ENCODE measurements at regions not wholly inside any gene's neighbourhood (a gene's known extent, or its start where the extent isn't known, plus 50 kb on each side); places are given as distances from the start of the nearest gene placed in this dataset.

DNA sequence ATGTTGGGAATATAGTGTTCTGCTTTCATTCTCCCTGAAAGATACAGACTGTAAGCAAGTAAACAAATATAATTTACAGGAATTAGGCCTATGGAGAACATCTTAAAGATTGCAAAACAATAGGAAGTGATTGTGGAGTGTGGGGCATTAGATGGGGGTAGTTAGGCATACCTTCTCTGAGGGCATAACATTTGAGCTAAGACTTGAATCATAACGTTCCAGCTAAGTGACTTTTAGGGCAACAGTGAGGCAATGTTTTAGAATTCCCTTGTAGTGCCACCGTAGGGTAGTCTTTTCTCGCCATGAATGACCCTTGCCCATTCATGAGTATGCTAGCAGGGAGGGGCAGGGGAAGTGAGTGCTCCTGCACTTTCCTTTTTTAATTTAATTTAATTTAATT, 173.3 kb downstream of the SPATA31D1 start:
- DNase-seq, result no peak

DNA sequence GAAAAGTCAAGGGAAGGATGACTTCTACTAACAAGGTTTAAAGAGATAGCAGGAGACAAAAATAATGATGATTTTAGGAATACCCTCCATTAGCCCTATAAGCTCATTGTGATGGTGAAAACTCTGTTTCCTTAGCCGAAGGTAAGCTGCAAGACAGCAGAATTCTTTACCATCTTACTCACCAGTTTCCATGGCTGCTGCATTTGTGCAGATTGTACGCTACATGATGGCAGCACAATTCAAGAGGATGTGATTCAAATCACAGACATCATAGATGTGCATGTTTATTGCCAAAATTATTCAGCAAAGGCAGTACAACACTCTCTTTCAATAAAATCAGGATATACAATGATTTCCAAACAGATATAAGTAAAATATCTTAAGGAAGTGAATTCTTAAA, 175.6 kb downstream of the SPATA31D1 start:
- no peak for DNase-seq

GRCh38 chr9:82167296-82167695, 178.7 kb downstream of the SPATA31D1 start:
- DNase-seq, result no peak

DNA sequence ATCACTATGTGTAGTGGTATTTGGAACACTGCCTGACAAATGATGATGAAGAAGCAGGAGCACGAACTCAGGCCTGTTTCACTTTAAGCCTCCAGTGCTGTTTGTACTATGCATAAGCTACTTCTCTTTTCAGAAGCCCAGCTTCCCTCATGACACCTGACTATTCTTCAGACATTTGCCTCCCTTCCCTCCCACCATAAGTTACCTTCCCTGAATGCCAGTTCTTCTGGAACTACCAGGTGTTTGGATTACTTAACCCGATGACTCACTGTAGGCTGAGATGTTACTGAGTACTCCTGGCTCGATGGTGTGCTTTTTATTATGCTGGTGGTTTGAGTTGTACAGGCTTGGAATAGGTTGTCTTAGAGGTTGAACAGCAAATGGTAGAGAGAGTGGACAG, 180.0 kb downstream of the SPATA31D1 start:
- no peak for DNase-seq

DNA sequence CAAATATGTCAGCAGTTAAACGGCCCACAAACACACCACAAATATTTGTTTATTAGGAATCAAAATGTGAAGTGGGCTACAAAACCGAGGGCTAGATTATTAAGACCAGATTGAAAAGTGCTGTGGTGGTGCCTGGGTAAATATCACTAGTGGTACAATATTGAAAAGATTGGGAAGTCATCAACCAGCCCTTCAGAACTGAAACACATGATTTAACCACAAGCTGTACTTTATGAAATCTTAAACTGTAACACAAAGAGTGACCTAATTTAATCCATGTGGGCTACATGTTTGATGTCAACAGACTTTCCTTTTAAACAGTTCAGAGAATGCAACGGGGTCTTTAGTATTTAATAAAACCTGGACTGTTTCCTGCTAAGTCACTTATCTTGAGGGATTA, 182.3 kb downstream of the SPATA31D1 start:
- no peak for DNase-seq

DNA sequence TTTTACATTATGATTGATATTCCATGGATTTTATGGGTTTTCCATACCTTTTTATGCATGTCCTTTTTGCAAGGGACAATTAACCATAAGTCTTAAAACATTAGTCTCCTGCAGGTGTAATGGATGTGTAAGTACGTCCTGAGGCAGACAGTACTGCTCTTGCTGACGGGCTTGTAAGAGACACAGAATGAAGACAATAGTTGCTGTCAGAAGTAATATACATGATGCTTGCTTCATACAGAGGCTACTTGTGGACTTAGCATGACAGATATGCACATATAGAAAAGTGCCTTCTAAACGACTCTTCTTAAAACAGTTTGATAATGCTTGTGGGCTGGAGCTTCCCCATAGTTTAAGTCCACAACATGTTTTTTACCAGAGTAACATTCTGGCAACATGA, 182.7 kb downstream of the SPATA31D1 start:
- DNase-seq, result no peak

- no peak for DNase-seq
Measured at GRCh38 chr9:82180711-82181110, 192.1 kb downstream of the SPATA31D1 start.

- no peak for DNase-seq
Measured at GRCh38 chr9:82183181-82183860, 194.7 kb downstream of the SPATA31D1 start.

DNA sequence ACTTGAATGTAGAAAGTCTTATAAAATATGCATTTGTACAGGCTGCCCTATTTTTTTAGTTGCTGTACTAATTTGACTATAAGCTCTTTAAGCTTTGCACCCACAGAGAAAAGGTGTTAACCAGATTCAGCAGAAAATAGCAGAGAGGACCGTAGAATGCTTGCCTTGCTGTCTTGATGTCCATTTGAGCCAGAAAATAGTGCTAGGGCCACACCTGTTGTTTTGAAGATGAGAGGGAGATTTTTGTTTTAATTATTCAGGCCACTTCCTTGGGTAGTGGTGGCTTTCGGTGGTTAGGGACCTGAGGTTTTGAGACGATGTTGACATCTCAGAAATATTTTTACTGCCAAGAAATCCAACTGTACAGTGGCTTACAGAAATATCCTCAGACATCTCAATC, 196.0 kb downstream of the SPATA31D1 start:
- no peak for DNase-seq

GRCh38 chr9:82188817-82189216, 200.2 kb downstream of the SPATA31D1 start:
- no peak for DNase-seq

DNA sequence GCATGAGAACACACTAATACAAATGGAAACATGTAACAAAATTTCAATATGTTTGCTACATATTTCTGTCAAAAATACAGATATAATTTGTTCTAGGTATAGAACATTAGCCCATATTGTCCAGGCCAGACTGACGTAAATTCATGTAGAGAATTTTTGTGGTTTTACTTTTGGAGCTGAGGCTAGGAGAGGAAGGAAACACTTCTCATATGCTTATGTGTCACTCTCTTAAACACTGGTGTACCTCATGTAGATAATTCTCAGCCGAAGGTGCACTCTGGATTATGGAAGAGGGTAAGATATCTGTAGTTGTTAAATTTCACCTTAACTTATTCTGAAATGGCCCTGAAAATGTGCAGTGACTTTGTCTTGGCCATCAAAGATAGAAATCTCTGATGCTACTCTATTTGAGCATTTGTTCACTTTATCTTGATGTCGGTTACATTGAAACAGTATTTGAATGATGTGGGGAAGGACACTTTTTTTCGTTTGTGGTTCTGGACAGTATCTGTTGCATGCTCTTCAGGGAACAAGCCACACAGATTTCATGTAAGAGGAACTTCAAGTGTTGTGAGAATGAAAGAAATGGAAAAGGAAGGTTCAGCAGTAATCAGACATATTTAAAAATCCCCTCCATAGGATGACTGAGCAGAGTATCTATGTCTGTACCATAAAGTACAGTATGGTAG, 202.7 kb downstream of the SPATA31D1 start:
- DNase-seq, result no peak

- DNase-seq, result no peak
Measured at GRCh38 chr9:82192211-82192610, 203.6 kb downstream of the SPATA31D1 start.

DNA sequence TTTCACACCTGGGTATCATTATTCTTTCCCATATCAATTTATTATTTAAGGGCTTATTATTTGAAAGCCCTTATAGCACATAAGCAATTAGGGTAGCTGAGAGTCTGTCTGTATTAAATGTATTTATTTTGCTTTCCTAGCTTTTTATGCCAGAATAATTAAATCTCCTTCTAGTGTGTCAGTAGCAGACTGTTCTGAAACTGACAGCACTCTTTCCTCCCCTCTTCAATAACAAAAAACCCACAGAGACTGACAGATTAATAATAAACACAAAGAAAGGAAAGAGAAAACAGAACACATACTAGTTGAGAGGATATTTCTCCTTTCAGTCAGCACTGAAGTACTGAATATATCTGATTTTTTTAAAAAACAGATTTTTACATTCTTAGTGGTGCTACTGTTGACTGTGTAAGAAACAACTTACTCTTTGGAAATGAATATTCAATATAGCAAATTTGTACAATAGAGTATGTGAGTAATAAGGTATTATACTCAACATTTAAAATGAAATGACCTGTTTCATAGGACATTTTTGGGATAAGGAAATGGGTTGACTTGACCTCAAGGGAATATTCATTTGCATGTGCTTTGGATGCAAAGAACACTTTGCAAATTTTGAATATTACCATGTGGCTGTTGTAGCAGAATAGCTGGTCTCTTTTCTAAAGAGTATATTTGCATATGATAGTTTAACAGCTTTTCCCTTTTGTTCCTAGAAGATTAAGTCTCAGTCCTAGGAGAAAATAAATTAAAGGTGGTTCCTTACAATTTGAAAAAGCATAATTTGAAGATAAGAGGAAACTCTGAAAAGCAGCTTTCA, 208.3 kb downstream of the SPATA31D1 start:
- no peak for DNase-seq

- DNase-seq, result no peak
Measured at GRCh38 chr9:82201196-82201595, 212.6 kb downstream of the SPATA31D1 start.

DNA sequence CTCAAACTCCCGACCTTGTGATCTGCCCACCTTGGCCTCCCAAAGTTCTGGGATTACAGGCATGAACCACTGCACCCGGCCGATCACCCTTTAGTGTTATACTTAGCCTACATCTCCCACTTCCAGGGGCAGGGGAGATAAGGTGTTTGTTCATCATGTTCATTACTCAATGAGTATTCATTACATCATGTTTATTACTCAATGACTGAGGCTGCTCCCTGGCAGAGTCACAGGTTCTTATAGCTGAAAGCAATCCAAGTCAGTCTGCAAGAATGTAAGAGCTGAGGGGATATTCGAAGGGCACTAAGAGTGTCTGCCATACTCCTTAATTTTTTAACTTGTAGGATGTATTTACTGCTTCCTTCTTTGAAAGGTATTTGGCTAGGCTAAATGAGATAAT, 214.2 kb downstream of the SPATA31D1 start:
- DNase-seq, result no peak

- no peak for DNase-seq
Measured at GRCh38 chr9:82206490-82206889, 217.9 kb downstream of the SPATA31D1 start.

GRCh38 chr9:82206946-82207345, 218.4 kb downstream of the SPATA31D1 start:
- no peak for DNase-seq

- DNase-seq, result no peak
Measured at GRCh38 chr9:82208741-82209450, 220.3 kb downstream of the SPATA31D1 start.

- no peak for DNase-seq
Measured at GRCh38 chr9:82209797-82210470, 221.4 kb downstream of the SPATA31D1 start.

GRCh38 chr9:82212885-82213284, 224.3 kb downstream of the SPATA31D1 start:
- DNase-seq, result no peak

DNA sequence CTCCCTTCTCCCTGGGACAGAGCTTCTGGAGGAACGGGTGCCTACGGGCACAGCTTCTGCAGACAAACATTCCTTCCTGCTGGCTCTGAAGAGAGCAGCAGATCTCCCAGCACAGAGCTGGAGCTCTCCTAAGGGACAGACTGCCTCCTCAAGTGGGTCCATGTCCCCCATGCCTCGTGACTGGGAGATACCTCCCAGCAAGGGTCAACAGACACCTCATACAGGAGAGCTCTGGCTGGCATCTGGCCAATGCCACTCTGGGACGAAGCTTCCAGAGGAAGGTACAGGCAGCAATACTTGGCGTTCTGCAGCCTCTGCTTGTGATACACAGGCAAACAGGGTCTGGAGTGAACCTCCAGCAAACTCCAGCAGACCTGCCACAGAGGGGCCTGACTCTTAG, 227.9 kb downstream of the SPATA31D1 start:
- no peak for DNase-seq

- no peak for DNase-seq
Measured at GRCh38 chr9:82223442-82223841, 234.9 kb downstream of the SPATA31D1 start.

DNA sequence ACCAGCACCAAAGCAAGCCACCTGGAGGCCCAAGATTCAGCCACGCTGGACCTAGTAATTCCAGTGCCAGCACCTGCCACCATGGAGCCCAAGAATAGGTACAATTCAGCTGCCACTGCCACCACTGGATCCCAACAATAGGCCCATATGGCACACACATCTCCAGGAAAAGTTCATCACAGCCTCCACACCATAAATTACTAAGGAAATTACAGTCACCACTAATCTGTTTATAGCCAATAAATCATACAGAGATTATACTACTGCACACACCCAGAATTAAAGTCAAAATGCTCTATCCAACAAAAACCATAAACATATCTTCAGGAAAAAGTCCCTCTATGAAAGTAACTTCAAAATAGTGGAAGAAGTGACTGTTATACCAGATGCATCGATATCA, 242.8 kb downstream of the SPATA31D1 start:
- no peak for DNase-seq

Measured in T-helper 1 cell (primary cell).